Glutamatergic neuron (in vitro differentiated cells): ENCODE measurements at regions not wholly inside any gene's neighbourhood (a gene's known extent, or its start where the extent isn't known, plus 50 kb on each side); places are given as distances from the start of the nearest gene placed in this dataset.
A peak's percentile ranks its signal among the peaks of the same experiment; 100 is the strongest.

ENCODE experiments used
- DNase-seq: peaks from one replicate; pipeline ENCODE4 v3.0.0; 2022
- H3K27ac Mint-ChIP-seq: one replicate; pipeline ENCODE4 v1.8.0; 2020; ENCODE audit warnings: mild to moderate bottlenecking, mixed read lengths, inconsistent platforms; ENCODE audit not compliant: unreplicated experiment
- H3K27me3 Mint-ChIP-seq: one replicate; pipeline ENCODE4 v1.8.0; 2020; ENCODE audit warnings: mild to moderate bottlenecking, moderate library complexity, mixed read lengths, inconsistent platforms; ENCODE audit not compliant: unreplicated experiment
- H3K36me3 Mint-ChIP-seq: one replicate; pipeline ENCODE4 v1.8.0; 2020; ENCODE audit warnings: mild to moderate bottlenecking, mixed read lengths, inconsistent platforms; ENCODE audit not compliant: unreplicated experiment
- H3K4me1 Mint-ChIP-seq: one replicate; pipeline ENCODE4 v1.8.0; 2020; ENCODE audit warnings: mild to moderate bottlenecking, low read depth, mixed read lengths, inconsistent platforms; ENCODE audit not compliant: unreplicated experiment
- H3K4me3 Mint-ChIP-seq: one replicate; pipeline ENCODE4 v1.8.0; 2020; ENCODE audit warnings: mild to moderate bottlenecking, mixed read lengths, inconsistent platforms; ENCODE audit not compliant: unreplicated experiment
- H3K9me3 Mint-ChIP-seq: one replicate; pipeline ENCODE4 v1.8.0; 2020; ENCODE audit warnings: mild to moderate bottlenecking, moderate library complexity, mixed read lengths, inconsistent platforms; ENCODE audit not compliant: unreplicated experiment
- CTCF ChIP-seq: fragments of 200-600 bp; sonication (generic); IDR thresholded peaks from one replicate; pipeline ENCODE4 v1.5.0; 2021; ENCODE audit not compliant: partially characterized antibody, unreplicated experiment

DNA sequence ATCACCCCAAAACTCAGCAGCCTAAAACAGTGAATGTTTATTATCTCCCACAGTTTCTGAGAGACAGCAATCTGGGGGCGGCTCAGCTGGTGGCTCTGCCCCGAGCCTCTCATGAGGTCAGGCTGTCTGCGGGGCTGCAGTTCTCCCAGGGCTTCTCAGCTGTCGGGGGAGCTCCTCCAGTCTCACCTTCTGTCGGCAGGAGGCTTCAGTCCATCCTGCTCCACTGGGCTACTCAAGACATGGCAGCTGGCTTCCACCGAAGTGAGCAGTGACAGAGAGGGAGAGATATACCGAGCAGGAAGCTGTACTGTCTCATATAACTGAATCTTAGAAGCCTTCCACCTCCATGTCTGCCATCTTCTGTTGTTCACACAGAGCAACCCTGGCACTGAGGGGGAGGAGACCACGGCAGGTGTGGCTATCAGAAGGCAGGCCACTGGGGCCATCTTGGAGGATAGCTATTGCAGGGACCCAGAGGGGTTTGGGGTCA lies 72.8 kb upstream of the ITGA11 start:
- no peak overlapping the region for H3K4me3 Mint-ChIP-seq
- peaks cover 4% of the 10 kb centered on the region for H3K36me3 Mint-ChIP-seq
- H3K27me3 Mint-ChIP-seq = peaks cover 4% of the 10 kb centered on the region
- peak; percentile 32 for DNase-seq
- TF ChIP-seq CTCF = no peak
- peak overlapping the region; percentile 46 for H3K27ac Mint-ChIP-seq
- peaks cover 13% of the 10 kb centered on the region for H3K4me1 Mint-ChIP-seq
- H3K9me3 Mint-ChIP-seq = no peaks in the 10 kb centered on the region

- Mint-ChIP-seq H3K4me3 (no peak overlapping the region), H3K9me3 (no peaks in the 10 kb centered on the region), H3K27me3 (peaks cover 4% of the 10 kb centered on the region), H3K36me3 (peaks cover 5% of the 10 kb centered on the region), H3K27ac (no peak overlapping the region), H3K4me1 (peaks cover 12% of the 10 kb centered on the region)
- TF ChIP-seq CTCF = no peak
- no peak for DNase-seq
Observed at GRCh38 chr15:68506071-68506470, 72.7 kb upstream of the CORO2B start.

DNA sequence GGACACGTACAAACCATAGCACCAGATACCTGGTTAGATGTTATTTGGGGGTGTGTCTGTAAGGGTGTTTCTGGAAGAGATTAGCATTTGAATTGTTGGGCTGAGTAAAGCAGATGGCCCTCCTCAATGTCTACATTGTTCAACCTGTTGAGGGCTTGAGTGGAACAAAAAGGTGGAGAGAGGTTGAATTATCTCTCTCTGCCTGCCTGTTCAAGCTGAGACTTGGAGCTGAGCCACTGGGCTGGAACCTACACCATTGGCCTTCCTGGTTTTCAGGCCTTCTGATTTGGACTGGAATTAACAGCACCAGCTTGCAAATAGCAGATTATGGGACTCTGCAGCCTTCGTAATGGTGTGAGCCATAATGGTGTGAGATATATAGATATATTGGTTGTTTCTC lies 71.3 kb upstream of the CORO2B start:
- Mint-ChIP-seq H3K9me3 (peaks cover 3% of the 10 kb centered on the region), H3K27me3 (peaks cover 4% of the 10 kb centered on the region), H3K4me1 (peaks cover 12% of the 10 kb centered on the region), H3K4me3 (no peak overlapping the region), H3K36me3 (peaks cover 5% of the 10 kb centered on the region), H3K27ac (no peak overlapping the region)
- DNase-seq = no peak
- TF ChIP-seq CTCF = no peak

- H3K4me1 Mint-ChIP-seq = peaks cover 12% of the 10 kb centered on the region
- H3K9me3 Mint-ChIP-seq = peaks cover 3% of the 10 kb centered on the region
- no peak for DNase-seq
- peaks cover 5% of the 10 kb centered on the region for H3K36me3 Mint-ChIP-seq
- peaks cover 4% of the 10 kb centered on the region for H3K27me3 Mint-ChIP-seq
- no peak overlapping the region for H3K4me3 Mint-ChIP-seq
- TF ChIP-seq CTCF = no peak
- H3K27ac Mint-ChIP-seq = no peak overlapping the region
Observed at GRCh38 chr15:68508485-68509189, 70.2 kb upstream of the CORO2B start.

GRCh38 chr15:68510558-68510957 lies 68.2 kb upstream of the CORO2B start:
- H3K4me3 Mint-ChIP-seq = no peak overlapping the region
- no peak for TF ChIP-seq CTCF
- H3K36me3 Mint-ChIP-seq = peaks cover 5% of the 10 kb centered on the region
- H3K4me1 Mint-ChIP-seq = no peaks in the 10 kb centered on the region
- DNase-seq = no peak
- H3K27ac Mint-ChIP-seq = no peak overlapping the region
- H3K9me3 Mint-ChIP-seq = peaks cover 3% of the 10 kb centered on the region
- H3K27me3 Mint-ChIP-seq = no peaks in the 10 kb centered on the region
